Spinal cord (tissue), 9 donors: ENCODE measurements at regions not wholly inside any gene's neighbourhood (a gene's known extent, or its start where the extent isn't known, plus 50 kb on each side); places are given as distances from the start of the nearest gene placed in this dataset.

Experiments used
- DNase-seq, 6 donors: peaks; one replicate each; pipeline versions ENCODE4 v3.0.0 to v3.0.0-alpha.2; 2013 to 2015; ENCODE audit warnings: low spot score in 6 of 6, low read depth in 4 of 6
- H3K27ac ChIP-seq: one replicate; pipeline ENCODE4 v1.5.1; 2013; ENCODE audit warnings: low read depth, low read length, control low read depth
- H3K27me3 ChIP-seq: one replicate; pipeline ENCODE4 v1.6.1; 2013; ENCODE audit warnings: low read length; ENCODE audit not compliant: control insufficient read depth, insufficient read depth
- H3K36me3 ChIP-seq: one replicate; pipeline ENCODE4 v1.6.1; 2013; ENCODE audit warnings: low read length; ENCODE audit not compliant: control insufficient read depth, insufficient read depth
- H3K4me1 ChIP-seq: one replicate; pipeline ENCODE4 v1.6.1; 2013; ENCODE audit warnings: low read length; ENCODE audit not compliant: control insufficient read depth, insufficient read depth
- H3K4me3 ChIP-seq: one replicate; pipeline ENCODE4 v1.5.1; 2013; ENCODE audit warnings: low read depth, low read length, control low read depth
- H3K9me3 ChIP-seq: one replicate; pipeline ENCODE4 v1.6.1; 2013; ENCODE audit warnings: low read length; ENCODE audit not compliant: control insufficient read depth, insufficient read depth
- WGBS: methylation state at CpG from one replicate; pipeline ENCODE4 v1.1.5; 2013; ENCODE audit warnings: missing lambda C conversion rate; ENCODE audit not compliant: insufficient coverage; 5-methylcytosine and 5-hydroxymethylcytosine counted together
- donor health status: healthy.

DNA sequence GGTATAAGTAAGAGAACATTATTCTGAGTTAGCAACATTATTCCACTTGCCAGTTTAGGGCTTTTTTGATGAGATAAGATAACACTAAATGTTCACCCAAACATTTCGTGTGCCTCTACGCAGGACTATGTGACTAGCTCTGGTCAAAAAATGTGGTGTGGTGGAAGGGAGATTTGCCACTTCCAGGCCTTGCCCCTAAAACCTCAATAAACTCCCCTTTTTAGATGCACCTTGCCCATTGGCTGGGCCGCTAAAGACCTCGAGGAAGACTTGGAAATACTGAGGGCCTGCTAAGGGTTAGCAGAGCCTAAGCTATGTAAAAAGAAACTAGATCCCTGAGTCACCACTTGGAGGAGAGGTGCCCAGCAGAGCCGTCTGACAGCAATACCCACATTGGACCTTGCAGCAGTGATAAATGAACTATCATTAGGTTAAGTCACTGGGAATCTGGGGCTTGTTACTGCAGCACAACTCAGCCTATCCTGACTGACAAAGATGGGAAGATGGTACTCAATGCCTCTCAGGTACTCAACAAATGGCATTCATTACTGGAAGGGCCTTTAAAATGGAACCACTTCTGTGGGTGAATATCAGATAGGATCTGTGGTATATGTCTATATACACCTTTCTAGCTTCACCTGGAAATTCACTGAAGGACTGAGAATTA is 331.5 kb upstream of the TLE3 start:
- peaks cover 2% of the 10 kb centered on the region for H3K27me3 ChIP-seq
- no peak overlapping the region for H3K4me3 ChIP-seq
- no peak overlapping the region for H3K27ac ChIP-seq
- DNase-seq: no peak
- WGBS: 93% methylated on average over 3 of the region's 5 CpGs
- peaks cover 13% of the 10 kb centered on the region for H3K4me1 ChIP-seq
- H3K9me3 ChIP-seq: no peaks in the 10 kb centered on the region
- H3K36me3 ChIP-seq: no peaks in the 10 kb centered on the region

DNA sequence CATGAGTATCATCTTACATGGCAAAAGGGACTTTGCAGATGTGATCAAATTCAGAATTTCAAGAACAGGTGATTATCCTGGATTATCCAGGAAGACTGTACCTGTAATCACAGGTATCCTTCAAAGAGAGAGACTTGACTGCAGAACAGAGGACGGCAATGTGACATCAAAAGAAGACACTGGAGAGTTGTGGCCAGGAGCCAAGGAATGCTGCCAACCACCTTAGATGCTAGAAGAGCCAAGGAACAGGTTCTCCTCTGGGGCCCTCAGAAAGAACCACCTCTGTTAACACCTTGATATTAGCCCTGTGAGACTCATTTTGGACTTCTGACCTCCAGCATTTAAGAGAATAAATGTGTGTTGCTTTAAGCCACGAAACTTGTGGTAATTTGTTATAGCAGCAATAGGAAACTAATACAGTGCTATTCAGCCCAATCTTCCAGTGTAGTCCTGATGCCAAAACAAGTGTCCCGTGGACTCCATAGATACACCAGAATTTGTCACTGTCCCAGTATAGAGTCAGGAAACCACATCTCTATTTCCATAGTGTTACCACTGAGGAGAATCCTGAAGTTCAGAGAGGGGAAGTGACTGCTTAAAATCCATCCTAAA is 330.6 kb upstream of the TLE3 start:
- Histone ChIP-seq H3K27ac (no peak overlapping the region), H3K9me3 (no peaks in the 10 kb centered on the region), H3K4me3 (no peak overlapping the region), H3K4me1 (peaks cover 9% of the 10 kb centered on the region), H3K27me3 (peaks cover 2% of the 10 kb centered on the region), H3K36me3 (no peaks in the 10 kb centered on the region)
- 89% methylated on average over 1 of the region's 3 CpGs for WGBS
- DNase-seq: no peak

DNA sequence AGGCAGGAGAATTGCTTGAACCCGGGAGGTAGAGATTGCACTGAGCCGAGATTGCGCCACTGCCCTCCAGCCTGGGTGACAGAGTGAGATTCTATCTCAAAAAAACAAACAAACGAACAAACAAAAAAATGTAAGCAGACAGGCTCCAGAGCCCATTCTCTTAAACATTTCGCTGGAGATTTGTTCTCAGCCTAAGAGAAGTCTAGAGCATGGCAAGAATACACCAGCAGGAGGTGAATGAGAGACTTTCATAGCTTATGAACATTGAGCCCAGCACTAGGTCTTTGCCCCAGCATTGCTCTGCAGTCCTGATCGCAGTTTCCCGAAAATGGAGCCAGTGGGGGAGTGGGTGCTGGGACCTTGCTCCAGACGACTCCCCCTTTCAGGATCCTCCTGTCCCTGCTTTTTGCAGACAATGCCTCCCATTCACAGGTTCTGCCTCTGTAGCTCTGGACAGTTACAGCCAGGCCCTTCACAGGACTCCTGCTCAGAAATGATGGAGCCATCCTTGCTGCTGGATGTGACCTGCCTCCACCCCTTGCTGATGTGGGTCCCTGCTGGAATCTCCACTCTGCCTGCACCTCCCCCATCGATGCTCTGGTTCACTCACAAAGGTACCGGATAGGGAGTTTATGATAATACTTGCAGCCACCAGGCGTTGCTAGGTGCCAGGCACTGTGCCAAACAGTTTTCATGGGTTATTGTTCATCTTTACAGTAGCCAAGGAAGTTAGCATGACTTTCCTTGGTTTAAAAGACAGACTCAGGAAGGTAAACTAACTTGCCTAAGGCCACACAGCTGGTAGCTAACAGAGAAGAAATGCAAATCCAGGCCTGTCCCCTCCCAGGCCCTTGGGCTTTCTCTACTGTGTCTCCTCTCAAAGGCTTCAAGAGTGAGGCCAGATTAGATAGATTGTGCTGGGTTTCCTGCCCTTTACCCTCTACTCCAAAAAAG is 329.7 kb upstream of the TLE3 start:
- DNase-seq: no peak
- H3K9me3 ChIP-seq: no peaks in the 10 kb centered on the region
- WGBS: 72% methylated on average over 9 of the region's 11 CpGs
- no peak overlapping the region for H3K4me3 ChIP-seq
- H3K36me3 ChIP-seq: no peaks in the 10 kb centered on the region
- peaks cover 9% of the 10 kb centered on the region for H3K4me1 ChIP-seq
- H3K27ac ChIP-seq: no peak overlapping the region
- peaks cover 5% of the 10 kb centered on the region for H3K27me3 ChIP-seq

DNA sequence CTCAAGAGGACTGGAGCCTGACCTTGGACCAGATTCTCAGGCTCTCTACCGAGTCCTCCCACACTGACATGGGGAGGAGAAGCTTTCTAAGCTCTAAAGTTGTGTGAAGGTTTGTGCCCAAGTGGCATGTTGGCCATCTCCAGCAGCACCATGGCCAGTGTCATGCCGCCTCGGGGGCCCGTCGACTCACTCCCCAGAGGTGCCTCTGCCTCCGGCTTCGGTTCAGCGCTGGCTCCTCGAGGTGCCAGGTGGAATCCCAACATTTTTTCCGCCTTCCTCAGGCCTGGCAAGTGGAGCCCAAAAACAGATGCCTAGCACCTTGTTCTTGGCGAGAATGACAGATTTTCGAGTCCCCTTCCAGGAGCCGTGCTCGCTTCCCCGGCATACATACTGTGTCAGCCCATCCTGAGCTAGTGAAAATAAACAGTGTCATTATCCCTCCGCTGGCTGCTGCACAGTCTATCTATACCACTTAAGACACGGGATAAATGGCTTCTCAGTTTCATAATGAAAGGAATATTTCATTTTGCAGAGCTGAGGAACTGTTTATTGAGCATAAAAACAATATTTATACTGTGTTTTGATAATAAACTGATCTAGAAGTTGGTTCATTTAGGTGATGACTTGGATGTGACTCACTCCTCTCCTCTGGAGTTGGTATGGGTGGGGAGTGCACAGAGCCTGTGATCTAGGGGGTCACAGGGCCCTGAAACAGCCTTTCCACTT is 328.5 kb upstream of the TLE3 start:
- peaks cover 3% of the 10 kb centered on the region for H3K27me3 ChIP-seq
- no peak overlapping the region for H3K27ac ChIP-seq
- H3K4me3 ChIP-seq: no peak overlapping the region
- H3K9me3 ChIP-seq: no peaks in the 10 kb centered on the region
- peaks cover 6% of the 10 kb centered on the region for H3K4me1 ChIP-seq
- DNase-seq: peak in 2 of 6 donors; percentile 74 to 82
- H3K36me3 ChIP-seq: no peaks in the 10 kb centered on the region
- WGBS: 69% methylated on average over 15 of the region's 17 CpGs

DNA sequence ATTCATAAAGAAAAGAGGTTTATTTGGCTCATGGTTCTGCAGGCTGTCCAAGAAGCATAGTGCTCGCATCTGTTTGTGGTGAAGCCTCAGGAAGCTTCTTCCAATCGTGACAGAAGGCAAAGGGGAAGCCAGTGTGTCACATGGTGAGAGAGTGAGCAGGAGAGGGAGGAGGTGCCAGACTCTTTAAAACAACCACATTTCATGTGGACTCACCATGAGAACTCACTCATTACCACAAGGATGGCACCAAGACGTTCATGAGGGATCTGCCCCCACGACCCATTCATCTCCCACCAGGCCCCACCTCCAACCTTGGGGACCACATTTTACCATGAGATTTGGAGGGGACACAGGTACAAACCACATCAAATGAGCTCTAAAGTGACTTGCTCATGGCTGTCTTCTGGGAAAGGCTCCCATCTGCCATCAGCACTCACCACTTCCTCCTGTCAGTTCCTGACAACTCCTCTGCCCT is 327.3 kb upstream of the TLE3 start:
- Histone ChIP-seq H3K27me3 (peaks cover 3% of the 10 kb centered on the region), H3K4me3 (no peak overlapping the region), H3K4me1 (peaks cover 6% of the 10 kb centered on the region), H3K36me3 (no peaks in the 10 kb centered on the region), H3K9me3 (no peaks in the 10 kb centered on the region), H3K27ac (no peak overlapping the region)
- DNase-seq: no peak
- WGBS: 74% methylated on average over 4 of the region's 4 CpGs

DNA sequence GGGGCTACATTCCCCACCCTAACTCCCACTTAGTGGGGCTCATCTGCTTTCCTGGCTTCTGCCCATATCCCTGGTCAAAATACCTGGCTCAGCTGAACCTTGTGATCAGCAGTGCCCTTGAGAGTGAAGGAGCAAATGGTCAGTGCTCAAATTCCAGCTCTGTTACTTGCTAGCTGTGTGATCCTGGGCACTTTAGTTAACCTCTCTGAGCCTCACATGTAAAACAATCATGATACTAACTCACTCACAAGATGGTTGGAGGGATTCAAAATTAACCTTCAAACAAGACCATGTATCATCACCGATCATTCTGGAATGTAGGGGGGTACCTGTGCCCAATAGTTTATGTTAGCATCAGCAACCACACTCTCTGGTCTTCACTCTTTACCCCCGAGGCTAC is 325.6 kb upstream of the TLE3 start:
- H3K9me3 ChIP-seq: no peaks in the 10 kb centered on the region
- peaks cover 3% of the 10 kb centered on the region for H3K27me3 ChIP-seq
- H3K36me3 ChIP-seq: no peaks in the 10 kb centered on the region
- H3K4me3 ChIP-seq: no peak overlapping the region
- no peak for DNase-seq
- H3K4me1 ChIP-seq: peaks cover 18% of the 10 kb centered on the region
- WGBS: 60% methylated on average over 1 of the region's 2 CpGs
- no peak overlapping the region for H3K27ac ChIP-seq

DNA sequence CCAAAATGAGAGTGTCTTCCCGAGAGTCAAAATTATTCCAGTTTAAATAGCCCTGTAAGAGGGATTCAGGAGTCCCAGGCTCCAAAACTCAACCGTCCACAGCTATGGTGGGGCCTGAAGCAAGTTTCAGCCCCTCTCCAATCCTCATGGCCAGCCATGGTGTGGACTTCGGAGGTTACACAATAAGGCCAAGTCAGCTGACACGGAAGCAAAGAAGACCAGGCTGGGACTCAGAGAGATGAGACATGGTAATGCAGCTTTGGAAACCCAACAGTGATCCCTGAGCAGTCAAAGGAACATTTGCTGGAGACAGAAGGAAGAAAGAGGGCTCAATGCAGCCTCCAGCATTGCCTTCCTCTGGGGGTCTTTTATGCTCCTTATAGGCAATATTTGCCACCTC is 324.6 kb upstream of the TLE3 start:
- no peaks in the 10 kb centered on the region for H3K36me3 ChIP-seq
- no peak for DNase-seq
- H3K9me3 ChIP-seq: no peaks in the 10 kb centered on the region
- peaks cover 18% of the 10 kb centered on the region for H3K4me1 ChIP-seq
- 81% methylated on average over 4 of the region's 4 CpGs for WGBS
- peaks cover 3% of the 10 kb centered on the region for H3K27me3 ChIP-seq
- no peak overlapping the region for H3K4me3 ChIP-seq
- H3K27ac ChIP-seq: no peak overlapping the region

DNA sequence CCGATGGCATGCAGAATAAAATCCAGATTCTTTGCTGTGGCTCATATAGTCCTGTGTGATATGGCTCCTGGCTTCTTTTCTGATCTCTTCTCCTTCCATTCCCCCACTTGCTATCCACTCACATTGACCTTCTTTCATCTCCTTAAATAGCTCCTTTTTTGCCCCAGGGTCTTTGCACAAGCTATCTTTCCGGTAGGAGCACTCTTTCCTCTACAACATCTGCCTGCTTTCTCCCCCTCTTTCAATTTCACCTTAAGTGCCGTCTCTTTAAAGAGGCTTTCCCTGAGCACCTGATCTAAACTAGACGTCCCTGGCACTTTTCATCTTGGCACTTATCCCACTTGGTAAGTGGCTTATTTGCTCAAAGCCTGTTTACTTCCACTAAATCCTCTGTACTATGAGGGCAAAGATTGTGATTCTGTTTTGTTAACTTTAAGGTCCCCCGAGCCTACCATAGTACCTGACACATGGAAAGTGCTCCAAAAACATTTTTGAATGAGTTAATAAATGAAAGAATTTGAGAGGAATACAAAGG is 323.3 kb upstream of the TLE3 start:
- H3K27me3 ChIP-seq: peaks cover 3% of the 10 kb centered on the region
- 88% methylated on average over 2 of the region's 5 CpGs for WGBS

More for the DNA sequence above, 323.3 kb upstream of the TLE3 start:
- Histone ChIP-seq H3K36me3 (no peaks in the 10 kb centered on the region), H3K4me3 (no peak overlapping the region), H3K27ac (no peak overlapping the region), H3K4me1 (peaks cover 15% of the 10 kb centered on the region), H3K9me3 (no peaks in the 10 kb centered on the region)
- peak in 1 of 6 donors; percentile 56 for DNase-seq
